Choroid plexus epithelial cell (primary cell): ENCODE measurements at regions not wholly inside any gene's neighbourhood (a gene's known extent, or its start where the extent isn't known, plus 50 kb on each side); places are given as distances from the start of the nearest gene placed in this dataset.

Source experiments
- DNase-seq: peaks from one replicate; pipeline ENCODE4 v3.0.0-alpha.2; 2010; ENCODE audit warnings: low read depth
- H3K4me3 ChIP-seq: 2 replicates; pipeline ENCODE4 v1.5.1; 2011; ENCODE audit warnings: low read depth, mild to moderate bottlenecking, control low read depth, low read length, moderate library complexity
- TF ChIP-seq, protein P1 (sequence below): conservative IDR thresholded peaks from 2 replicates; pipeline ENCODE4 v1.5.1; 2011; ENCODE audit warnings: low read depth, mild to moderate bottlenecking, control low read depth, inconsistent platforms, low read length, moderate library complexity

DNA sequence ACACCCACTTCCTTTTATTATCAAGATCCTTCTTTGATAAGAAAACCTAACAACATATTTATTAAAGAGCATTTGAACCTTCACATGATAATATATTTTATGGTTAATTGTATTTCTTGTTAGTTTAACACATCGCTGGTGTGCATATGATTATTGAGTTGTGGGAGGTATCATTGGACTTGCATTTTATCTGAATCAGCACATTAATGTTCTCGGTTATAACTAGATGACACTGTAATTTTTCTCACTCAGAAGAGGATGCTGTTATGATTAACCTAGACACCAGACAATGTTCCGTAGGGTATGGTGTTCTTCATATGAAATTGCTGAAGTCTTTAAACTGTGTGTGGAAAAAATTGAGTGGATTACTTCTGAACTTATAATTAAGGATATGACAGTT is 1188.3 kb upstream of the EPHA6 start:
- no peak overlapping the region for H3K4me3 ChIP-seq
- TF ChIP-seq, protein P1, sequence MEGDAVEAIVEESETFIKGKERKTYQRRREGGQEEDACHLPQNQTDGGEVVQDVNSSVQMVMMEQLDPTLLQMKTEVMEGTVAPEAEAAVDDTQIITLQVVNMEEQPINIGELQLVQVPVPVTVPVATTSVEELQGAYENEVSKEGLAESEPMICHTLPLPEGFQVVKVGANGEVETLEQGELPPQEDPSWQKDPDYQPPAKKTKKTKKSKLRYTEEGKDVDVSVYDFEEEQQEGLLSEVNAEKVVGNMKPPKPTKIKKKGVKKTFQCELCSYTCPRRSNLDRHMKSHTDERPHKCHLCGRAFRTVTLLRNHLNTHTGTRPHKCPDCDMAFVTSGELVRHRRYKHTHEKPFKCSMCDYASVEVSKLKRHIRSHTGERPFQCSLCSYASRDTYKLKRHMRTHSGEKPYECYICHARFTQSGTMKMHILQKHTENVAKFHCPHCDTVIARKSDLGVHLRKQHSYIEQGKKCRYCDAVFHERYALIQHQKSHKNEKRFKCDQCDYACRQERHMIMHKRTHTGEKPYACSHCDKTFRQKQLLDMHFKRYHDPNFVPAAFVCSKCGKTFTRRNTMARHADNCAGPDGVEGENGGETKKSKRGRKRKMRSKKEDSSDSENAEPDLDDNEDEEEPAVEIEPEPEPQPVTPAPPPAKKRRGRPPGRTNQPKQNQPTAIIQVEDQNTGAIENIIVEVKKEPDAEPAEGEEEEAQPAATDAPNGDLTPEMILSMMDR, result no peak
- DNase-seq, result no peak

DNA sequence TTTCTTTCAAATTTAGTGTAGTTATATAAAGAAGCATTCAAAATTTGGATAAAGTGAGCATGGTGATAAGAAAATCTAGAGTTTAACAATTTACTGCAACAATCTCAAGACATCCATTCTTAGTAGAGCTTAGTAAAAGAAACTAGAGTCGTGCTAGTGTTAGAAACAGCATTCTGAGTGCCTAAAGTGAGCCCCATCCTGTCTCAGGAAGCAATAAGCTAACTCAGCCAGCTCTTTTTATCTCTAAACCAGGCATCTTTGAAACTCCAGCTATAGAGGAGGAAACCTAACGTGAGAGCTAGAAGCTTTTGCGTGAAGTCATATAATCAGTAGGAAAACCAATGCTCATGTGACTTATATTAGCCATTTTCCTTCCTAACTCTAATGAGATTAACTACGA is 1187.1 kb upstream of the EPHA6 start:
- H3K4me3 ChIP-seq, result no peak overlapping the region
- TF ChIP-seq, protein P1, result no peak
- DNase-seq, result no peak

DNA sequence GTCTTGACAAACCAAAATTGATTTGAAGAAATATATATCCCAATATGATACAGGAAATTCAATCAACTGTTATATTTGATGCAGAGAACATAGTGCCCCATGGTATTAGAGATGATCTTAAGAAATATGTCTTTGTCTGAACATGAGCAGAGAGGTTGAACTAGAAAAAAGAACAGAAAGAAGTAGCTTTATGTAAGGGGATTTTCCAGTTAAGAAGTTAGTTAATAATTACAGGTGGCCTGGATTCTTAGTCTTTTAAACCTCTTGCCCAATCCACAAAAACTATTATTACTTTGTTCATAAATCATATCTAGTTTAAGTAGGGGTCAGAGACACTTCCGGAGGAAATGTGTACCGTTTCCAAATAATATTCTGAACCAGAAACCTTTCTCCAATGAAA is 1186.7 kb upstream of the EPHA6 start:
- DNase-seq, result no peak
- H3K4me3 ChIP-seq, result no peak overlapping the region
- TF ChIP-seq, protein P1, result no peak

DNA sequence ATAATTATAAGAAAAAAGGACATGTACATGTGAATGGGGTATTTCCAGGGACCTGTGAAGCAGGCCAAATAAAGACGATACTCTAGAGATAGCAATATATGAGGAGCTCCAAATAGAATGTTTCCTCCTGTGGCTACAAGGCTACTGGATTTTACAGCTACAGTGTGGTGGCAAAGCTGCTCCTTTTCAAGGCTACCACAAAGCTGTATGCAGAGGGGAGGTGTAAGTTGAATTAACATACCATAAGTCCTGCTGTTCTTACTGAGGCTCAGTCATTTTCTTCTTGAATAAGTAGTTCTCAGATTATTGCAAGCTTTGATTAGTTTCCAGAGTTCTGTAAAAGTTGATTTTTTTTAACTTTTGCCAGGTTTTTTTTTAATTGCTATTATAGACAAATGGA is 1184.6 kb upstream of the EPHA6 start:
- no peak overlapping the region for H3K4me3 ChIP-seq
- no peak for DNase-seq
- TF ChIP-seq, protein P1, result no peak

DNA sequence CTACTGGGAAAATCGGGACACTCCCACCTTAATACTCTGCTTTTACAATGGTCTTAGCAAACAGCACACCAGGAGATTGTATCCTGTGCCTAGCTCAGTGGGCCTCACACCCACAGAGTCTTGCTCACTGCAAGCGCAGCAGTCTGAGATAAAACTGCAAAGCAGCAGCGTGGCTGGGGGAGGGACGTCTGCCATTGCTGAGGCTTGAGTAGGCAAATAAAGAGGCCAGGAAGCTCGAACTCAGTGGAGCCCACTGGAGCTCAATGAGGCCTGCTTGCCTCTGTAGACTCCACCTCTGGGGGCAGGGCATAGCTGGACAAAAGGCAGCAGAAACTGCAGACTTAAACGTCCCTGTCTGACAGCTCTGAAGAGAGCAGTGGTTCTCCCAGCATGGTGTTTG is 1169.1 kb upstream of the EPHA6 start:
- TF ChIP-seq, protein P1, result no peak
- H3K4me3 ChIP-seq, result no peak overlapping the region
- DNase-seq, result no peak

DNA sequence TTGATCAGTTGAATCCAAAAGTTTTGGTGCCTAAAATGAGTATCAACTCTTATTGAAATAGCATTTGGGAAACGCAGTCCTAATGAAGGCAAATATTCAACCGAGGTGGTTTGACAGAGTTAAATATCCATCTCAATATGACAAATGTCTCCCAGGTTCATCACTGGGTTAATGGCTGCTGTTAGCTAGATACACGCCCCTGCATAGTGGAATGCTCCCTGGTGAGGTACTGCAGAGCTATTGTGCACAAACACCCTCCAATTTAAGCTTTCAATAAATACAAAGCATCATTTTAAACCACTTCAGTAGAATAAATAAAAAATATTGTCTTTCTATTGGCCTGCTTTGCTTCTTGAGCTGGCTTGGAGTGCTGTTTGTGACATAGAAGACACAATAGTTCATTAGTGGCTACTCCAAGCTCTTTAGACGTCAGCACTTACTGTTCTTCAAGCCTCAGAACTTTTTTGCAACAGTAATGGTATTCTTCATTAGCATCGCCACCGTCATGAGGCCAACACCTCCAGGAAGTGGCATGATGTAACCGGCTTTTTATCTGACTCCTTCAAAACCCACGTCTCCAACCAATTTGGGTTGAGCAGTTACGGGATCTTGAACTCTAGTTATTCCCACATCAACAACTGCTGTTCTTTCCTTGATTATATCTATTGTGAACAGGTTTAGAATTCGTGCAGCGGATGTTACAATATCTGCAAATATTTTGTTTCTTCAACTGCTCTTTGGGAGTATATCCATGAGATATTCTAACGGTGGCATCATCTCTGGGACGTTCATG is 1159.6 kb upstream of the EPHA6 start:
- no peak for DNase-seq
- H3K4me3 ChIP-seq, result no peak overlapping the region
- TF ChIP-seq, protein P1, result no peak

DNA sequence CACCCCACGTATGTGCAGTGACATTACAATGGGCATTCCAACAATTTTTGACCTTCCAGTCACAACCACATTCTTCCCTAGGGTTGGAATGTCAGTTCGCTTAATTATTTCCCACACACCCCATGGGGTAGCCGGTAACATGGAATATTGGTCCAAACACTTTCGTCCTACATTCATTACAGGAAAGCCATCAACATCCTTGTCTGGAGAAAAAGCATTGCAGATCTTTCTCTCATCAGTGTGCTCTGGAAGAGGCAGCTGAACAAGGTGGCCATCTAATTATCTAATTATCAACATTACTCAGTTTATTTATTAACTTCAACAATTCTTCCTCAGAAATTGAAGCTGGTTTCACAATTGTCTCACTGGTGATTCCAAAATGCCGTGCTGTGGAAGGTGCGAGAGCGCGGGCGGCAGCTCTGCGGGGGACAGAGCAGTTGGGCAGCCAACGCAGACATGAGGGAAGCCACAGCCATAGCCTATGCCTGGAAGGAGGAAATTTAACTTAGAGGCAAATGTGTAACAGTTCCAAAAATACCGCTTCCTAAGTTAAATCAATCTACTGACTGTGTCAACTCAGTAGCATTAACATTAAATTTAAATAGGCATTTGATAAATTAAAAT is 1158.9 kb upstream of the EPHA6 start:
- no peak for DNase-seq
- no peak overlapping the region for H3K4me3 ChIP-seq

More for the DNA sequence above, 1158.9 kb upstream of the EPHA6 start:
- TF ChIP-seq, protein P1, result no peak
